GM23338 (cell line): ENCODE measurements at regions not wholly inside any gene's neighbourhood (a gene's known extent, or its start where the extent isn't known, plus 50 kb on each side); places are given as distances from the start of the nearest gene placed in this dataset.

ENCODE experiments used
- ATAC-seq: fragments of 200-7000 bp; cut with Tn5 transposase; 3 replicates; pipeline ENCODE4 v1.9.1; 2020
- DNase-seq: peaks from one replicate; pipeline ENCODE4 v3.0.0-alpha.2; 2015; ENCODE audit warnings: low spot score
- H2AFZ ChIP-seq: fragments of 200-600 bp; sonication (generic); 2 replicates; pipeline ENCODE4 v1.8.0; 2016; ENCODE audit warnings: antibody characterized with exemption, mild to moderate bottlenecking, moderate library complexity
- H3F3A ChIP-seq: fragments of 200-600 bp; sonication (generic); replicated peaks from 2 replicates; pipeline ENCODE4 v1.8.0; 2017; ENCODE audit warnings: antibody characterized with exemption, mixed run types, low read depth
- H3K27ac ChIP-seq: fragments of 200-600 bp; sonication (generic); 2 replicates; pipeline ENCODE4 v1.6.1; 2016; ENCODE audit warnings: low read depth
- H3K27me3 ChIP-seq: fragments of 200-600 bp; sonication (generic); 2 replicates; pipeline ENCODE4 v1.8.0; 2016; ENCODE audit warnings: mild to moderate bottlenecking, mixed run types, moderate library complexity; ENCODE audit not compliant: insufficient read depth
- H3K36me3 ChIP-seq: fragments of 200-600 bp; sonication (generic); 2 replicates; pipeline ENCODE4 v1.8.0; 2016; ENCODE audit warnings: mild to moderate bottlenecking; ENCODE audit not compliant: insufficient read depth
- H3K4me1 ChIP-seq: fragments of 200-600 bp; sonication (generic); 2 replicates; pipeline ENCODE4 v1.8.0; 2016; ENCODE audit warnings: mild to moderate bottlenecking, moderate library complexity; ENCODE audit not compliant: insufficient read depth
- H3K4me2 ChIP-seq: fragments of 200-600 bp; sonication (generic); 2 replicates; pipeline ENCODE4 v1.7.1; 2017; ENCODE audit warnings: mixed run types
- H3K4me3 ChIP-seq: fragments of 200-600 bp; sonication (generic); 2 replicates; pipeline ENCODE4 v1.6.1; 2016; ENCODE audit warnings: mixed run types
- H3K79me2 ChIP-seq: fragments of 200-600 bp; sonication (generic); replicated peaks from 2 replicates; pipeline ENCODE4 v1.8.0; 2017; ENCODE audit warnings: mild to moderate bottlenecking; ENCODE audit not compliant: insufficient read depth
- H3K9me2 ChIP-seq: fragments of 200-600 bp; sonication (generic); 2 replicates; pipeline ENCODE4 v1.8.0; 2017; ENCODE audit not compliant: insufficient read depth
- H4K20me1 ChIP-seq: fragments of 200-600 bp; sonication (generic); replicated peaks from 2 replicates; pipeline ENCODE4 v1.8.0; 2017; ENCODE audit warnings: mild to moderate bottlenecking; ENCODE audit not compliant: insufficient read depth
- H3K27ac Mint-ChIP-seq: 2 replicates; pipeline ENCODE4 v1.8.0; 2020; ENCODE audit warnings: inconsistent platforms, mild to moderate bottlenecking, moderate library complexity, mixed read lengths
- H3K27me3 Mint-ChIP-seq: 3 replicates; pipeline ENCODE4 v1.8.0; 2022; ENCODE audit warnings: low read depth, mild to moderate bottlenecking, moderate library complexity, mixed read lengths, inconsistent platforms; ENCODE audit not compliant: insufficient read depth, poor library complexity
- H3K36me3 Mint-ChIP-seq: 3 replicates; pipeline ENCODE4 v1.8.0; 2021; ENCODE audit warnings: low read depth, mild to moderate bottlenecking, inconsistent platforms, moderate library complexity, mixed read lengths
- H3K4me1 Mint-ChIP-seq: 3 replicates; pipeline ENCODE4 v1.8.0; 2020; ENCODE audit warnings: mild to moderate bottlenecking, inconsistent platforms, mixed read lengths
- H3K4me3 Mint-ChIP-seq: 3 replicates; pipeline ENCODE4 v1.8.0; 2021; ENCODE audit warnings: moderate library complexity, mild to moderate bottlenecking, inconsistent platforms, mixed read lengths
- H3K9me3 Mint-ChIP-seq: 3 replicates; pipeline ENCODE4 v1.8.0; 2020; ENCODE audit warnings: moderate library complexity, mild to moderate bottlenecking, inconsistent platforms, mixed read lengths
- CREB1 ChIP-seq: fragments of 250-450 bp; sonication (Bioruptor Pico); IDR thresholded peaks from 2 replicates; pipeline ENCODE4 v1.5.0; 2020; ENCODE audit warnings: low read depth, mild to moderate bottlenecking, moderate library complexity
- EZH2 ChIP-seq: fragments of 200-600 bp; sonication (generic); IDR thresholded peaks from one replicate; pipeline ENCODE4 v1.8.0; 2017; ENCODE audit warnings: antibody characterized with exemption, mild to moderate bottlenecking, low read depth; ENCODE audit not compliant: unreplicated experiment
- EZH2phosphoT487 ChIP-seq: fragments of 200-600 bp; sonication (generic); IDR thresholded peaks from one replicate; pipeline ENCODE4 v1.8.1; 2018; ENCODE audit warnings: antibody characterized with exemption; ENCODE audit not compliant: unreplicated experiment
- JUNB ChIP-seq: IDR thresholded peaks from one replicate; pipeline ENCODE4 v1.6.1; 2016; ENCODE audit warnings: antibody characterized with exemption; ENCODE audit not compliant: unreplicated experiment
- NANOG ChIP-seq: IDR thresholded peaks from 2 replicates; pipeline ENCODE4 v1.6.1; 2016; ENCODE audit warnings: antibody characterized with exemption, borderline replicate concordance
- POLR2AphosphoS5 ChIP-seq: IDR thresholded peaks from 2 replicates; pipeline ENCODE4 v1.6.1; 2016; ENCODE audit warnings: antibody characterized with exemption, low read depth
- STAT1 ChIP-seq: IDR thresholded peaks from one replicate; pipeline ENCODE4 v1.6.1; 2016; ENCODE audit warnings: antibody characterized with exemption; ENCODE audit not compliant: unreplicated experiment
- ZNF114 ChIP-seq: fragments of 250-450 bp; sonication (Bioruptor Pico); IDR thresholded peaks from 2 replicates; pipeline ENCODE4 v1.5.0; 2020; ENCODE audit warnings: mild to moderate bottlenecking, moderate library complexity
- ZNF331 ChIP-seq: fragments of 250-450 bp; sonication (Bioruptor Pico); IDR thresholded peaks from 2 replicates; pipeline ENCODE4 v1.5.0; 2020; ENCODE audit warnings: low read depth, mild to moderate bottlenecking, moderate library complexity
- TF ChIP-seq, protein P1 (sequence below), 2 experiments: fragments of 200-600 bp in 1 of 2; sonication (generic) in 1 of 2; conservative IDR thresholded peaks; 2 replicates each; pipeline versions ENCODE4 v1.5.1 to v1.6.1; 2016 to 2017; ENCODE audit warnings: antibody characterized with exemption in 2 of 2, low read depth in 2 of 2, mild to moderate bottlenecking in 2 of 2, moderate library complexity in 1 of 2
- TF ChIP-seq, protein P2 (sequence below): fragments of 250-450 bp; sonication (Bioruptor Pico); IDR thresholded peaks from 2 replicates; pipeline ENCODE4 v1.5.0; 2020; ENCODE audit warnings: mild to moderate bottlenecking, moderate library complexity
- TF ChIP-seq, protein P3 (sequence below): IDR thresholded peaks from one replicate; pipeline ENCODE4 v1.6.1; 2018; ENCODE audit warnings: antibody characterized with exemption; ENCODE audit not compliant: unreplicated experiment
- TF ChIP-seq, protein P4 (sequence below): IDR thresholded peaks from 2 replicates; pipeline ENCODE4 v1.6.1; 2016; ENCODE audit warnings: antibody characterized with exemption

DNA sequence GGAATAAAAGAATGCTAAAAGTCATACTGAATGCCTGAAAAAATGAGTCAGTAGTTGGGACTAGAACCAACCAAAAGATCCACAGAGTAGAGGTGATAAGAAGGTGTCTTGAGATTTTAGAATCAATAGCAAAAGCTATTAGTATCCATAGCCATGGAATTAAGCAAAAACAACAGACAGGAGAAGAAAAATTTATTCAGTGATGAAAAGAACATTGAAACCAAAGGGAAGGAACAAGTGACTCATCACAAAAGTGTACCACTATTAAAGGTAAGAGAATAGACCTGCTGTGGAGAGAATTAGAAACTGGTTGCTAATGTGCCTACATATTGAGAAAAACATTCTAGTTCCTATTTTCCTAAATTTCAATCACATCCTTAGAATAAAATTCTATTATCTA lies 182.0 kb upstream of the NEIL3 start:
- H3K79me2 ChIP-seq: no peaks in the 10 kb centered on the region
- TF ChIP-seq EZH2phosphoT487 (no peak), STAT1 (no peak), JUNB (no peak), POLR2AphosphoS5 (no peak), NANOG (no peak), ZNF114 (CRISPR knock-in tag) (no peak), CREB1 (CRISPR knock-in tag) (no peak), ZNF331 (CRISPR knock-in tag) (no peak), EZH2 (no peak)
- TF ChIP-seq, protein P1, sequence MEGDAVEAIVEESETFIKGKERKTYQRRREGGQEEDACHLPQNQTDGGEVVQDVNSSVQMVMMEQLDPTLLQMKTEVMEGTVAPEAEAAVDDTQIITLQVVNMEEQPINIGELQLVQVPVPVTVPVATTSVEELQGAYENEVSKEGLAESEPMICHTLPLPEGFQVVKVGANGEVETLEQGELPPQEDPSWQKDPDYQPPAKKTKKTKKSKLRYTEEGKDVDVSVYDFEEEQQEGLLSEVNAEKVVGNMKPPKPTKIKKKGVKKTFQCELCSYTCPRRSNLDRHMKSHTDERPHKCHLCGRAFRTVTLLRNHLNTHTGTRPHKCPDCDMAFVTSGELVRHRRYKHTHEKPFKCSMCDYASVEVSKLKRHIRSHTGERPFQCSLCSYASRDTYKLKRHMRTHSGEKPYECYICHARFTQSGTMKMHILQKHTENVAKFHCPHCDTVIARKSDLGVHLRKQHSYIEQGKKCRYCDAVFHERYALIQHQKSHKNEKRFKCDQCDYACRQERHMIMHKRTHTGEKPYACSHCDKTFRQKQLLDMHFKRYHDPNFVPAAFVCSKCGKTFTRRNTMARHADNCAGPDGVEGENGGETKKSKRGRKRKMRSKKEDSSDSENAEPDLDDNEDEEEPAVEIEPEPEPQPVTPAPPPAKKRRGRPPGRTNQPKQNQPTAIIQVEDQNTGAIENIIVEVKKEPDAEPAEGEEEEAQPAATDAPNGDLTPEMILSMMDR (conservative IDR thresholded peaks at IDR 0.05; ENCODE audit: low read depth in 2 of 2): no peak
- TF ChIP-seq, protein P2, sequence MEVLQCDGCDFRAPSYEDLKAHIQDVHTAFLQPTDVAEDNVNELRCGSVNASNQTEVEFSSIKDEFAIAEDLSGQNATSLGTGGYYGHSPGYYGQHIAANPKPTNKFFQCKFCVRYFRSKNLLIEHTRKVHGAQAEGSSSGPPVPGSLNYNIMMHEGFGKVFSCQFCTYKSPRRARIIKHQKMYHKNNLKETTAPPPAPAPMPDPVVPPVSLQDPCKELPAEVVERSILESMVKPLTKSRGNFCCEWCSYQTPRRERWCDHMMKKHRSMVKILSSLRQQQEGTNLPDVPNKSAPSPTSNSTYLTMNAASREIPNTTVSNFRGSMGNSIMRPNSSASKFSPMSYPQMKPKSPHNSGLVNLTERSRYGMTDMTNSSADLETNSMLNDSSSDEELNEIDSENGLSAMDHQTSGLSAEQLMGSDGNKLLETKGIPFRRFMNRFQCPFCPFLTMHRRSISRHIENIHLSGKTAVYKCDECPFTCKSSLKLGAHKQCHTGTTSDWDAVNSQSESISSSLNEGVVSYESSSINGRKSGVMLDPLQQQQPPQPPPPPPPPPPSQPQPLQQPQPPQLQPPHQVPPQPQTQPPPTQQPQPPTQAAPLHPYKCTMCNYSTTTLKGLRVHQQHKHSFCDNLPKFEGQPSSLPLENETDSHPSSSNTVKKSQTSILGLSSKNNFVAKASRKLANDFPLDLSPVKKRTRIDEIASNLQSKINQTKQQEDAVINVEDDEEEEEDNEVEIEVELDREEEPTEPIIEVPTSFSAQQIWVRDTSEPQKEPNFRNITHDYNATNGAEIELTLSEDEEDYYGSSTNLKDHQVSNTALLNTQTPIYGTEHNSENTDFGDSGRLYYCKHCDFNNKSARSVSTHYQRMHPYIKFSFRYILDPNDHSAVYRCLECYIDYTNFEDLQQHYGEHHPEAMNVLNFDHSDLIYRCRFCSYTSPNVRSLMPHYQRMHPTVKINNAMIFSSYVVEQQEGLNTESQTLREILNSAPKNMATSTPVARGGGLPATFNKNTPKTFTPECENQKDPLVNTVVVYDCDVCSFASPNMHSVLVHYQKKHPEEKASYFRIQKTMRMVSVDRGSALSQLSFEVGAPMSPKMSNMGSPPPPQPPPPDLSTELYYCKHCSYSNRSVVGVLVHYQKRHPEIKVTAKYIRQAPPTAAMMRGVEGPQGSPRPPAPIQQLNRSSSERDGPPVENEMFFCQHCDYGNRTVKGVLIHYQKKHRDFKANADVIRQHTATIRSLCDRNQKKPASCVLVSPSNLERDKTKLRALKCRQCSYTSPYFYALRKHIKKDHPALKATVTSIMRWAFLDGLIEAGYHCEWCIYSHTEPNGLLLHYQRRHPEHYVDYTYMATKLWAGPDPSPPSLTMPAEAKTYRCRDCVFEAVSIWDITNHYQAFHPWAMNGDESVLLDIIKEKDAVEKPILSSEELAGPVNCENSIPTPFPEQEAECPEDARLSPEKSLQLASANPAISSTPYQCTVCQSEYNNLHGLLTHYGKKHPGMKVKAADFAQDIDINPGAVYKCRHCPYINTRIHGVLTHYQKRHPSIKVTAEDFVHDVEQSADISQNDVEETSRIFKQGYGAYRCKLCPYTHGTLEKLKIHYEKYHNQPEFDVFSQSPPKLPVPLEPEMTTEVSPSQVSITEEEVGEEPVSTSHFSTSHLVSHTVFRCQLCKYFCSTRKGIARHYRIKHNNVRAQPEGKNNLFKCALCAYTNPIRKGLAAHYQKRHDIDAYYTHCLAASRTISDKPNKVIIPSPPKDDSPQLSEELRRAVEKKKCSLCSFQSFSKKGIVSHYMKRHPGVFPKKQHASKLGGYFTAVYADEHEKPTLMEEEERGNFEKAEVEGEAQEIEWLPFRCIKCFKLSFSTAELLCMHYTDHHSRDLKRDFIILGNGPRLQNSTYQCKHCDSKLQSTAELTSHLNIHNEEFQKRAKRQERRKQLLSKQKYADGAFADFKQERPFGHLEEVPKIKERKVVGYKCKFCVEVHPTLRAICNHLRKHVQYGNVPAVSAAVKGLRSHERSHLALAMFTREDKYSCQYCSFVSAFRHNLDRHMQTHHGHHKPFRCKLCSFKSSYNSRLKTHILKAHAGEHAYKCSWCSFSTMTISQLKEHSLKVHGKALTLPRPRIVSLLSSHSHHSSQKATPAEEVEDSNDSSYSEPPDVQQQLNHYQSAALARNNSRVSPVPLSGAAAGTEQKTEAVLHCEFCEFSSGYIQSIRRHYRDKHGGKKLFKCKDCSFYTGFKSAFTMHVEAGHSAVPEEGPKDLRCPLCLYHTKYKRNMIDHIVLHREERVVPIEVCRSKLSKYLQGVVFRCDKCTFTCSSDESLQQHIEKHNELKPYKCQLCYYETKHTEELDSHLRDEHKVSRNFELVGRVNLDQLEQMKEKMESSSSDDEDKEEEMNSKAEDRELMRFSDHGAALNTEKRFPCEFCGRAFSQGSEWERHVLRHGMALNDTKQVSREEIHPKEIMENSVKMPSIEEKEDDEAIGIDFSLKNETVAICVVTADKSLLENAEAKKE (CRISPR knock-in tag): no peak
- TF ChIP-seq, protein P3, sequence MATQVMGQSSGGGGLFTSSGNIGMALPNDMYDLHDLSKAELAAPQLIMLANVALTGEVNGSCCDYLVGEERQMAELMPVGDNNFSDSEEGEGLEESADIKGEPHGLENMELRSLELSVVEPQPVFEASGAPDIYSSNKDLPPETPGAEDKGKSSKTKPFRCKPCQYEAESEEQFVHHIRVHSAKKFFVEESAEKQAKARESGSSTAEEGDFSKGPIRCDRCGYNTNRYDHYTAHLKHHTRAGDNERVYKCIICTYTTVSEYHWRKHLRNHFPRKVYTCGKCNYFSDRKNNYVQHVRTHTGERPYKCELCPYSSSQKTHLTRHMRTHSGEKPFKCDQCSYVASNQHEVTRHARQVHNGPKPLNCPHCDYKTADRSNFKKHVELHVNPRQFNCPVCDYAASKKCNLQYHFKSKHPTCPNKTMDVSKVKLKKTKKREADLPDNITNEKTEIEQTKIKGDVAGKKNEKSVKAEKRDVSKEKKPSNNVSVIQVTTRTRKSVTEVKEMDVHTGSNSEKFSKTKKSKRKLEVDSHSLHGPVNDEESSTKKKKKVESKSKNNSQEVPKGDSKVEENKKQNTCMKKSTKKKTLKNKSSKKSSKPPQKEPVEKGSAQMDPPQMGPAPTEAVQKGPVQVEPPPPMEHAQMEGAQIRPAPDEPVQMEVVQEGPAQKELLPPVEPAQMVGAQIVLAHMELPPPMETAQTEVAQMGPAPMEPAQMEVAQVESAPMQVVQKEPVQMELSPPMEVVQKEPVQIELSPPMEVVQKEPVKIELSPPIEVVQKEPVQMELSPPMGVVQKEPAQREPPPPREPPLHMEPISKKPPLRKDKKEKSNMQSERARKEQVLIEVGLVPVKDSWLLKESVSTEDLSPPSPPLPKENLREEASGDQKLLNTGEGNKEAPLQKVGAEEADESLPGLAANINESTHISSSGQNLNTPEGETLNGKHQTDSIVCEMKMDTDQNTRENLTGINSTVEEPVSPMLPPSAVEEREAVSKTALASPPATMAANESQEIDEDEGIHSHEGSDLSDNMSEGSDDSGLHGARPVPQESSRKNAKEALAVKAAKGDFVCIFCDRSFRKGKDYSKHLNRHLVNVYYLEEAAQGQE: no peak
- TF ChIP-seq, protein P4, sequence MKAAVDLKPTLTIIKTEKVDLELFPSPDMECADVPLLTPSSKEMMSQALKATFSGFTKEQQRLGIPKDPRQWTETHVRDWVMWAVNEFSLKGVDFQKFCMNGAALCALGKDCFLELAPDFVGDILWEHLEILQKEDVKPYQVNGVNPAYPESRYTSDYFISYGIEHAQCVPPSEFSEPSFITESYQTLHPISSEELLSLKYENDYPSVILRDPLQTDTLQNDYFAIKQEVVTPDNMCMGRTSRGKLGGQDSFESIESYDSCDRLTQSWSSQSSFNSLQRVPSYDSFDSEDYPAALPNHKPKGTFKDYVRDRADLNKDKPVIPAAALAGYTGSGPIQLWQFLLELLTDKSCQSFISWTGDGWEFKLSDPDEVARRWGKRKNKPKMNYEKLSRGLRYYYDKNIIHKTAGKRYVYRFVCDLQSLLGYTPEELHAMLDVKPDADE: no peak
- no peaks in the 10 kb centered on the region for H3F3A ChIP-seq
- no peaks in the 10 kb centered on the region for H4K20me1 ChIP-seq
- Mint-ChIP-seq H3K9me3 (peaks cover 17% of the 10 kb centered on the region), H3K27me3 (no peaks in the 10 kb centered on the region), H3K4me3 (no peak overlapping the region), H3K4me1 (no peaks in the 10 kb centered on the region), H3K27ac (no peak overlapping the region), H3K36me3 (peaks cover 9% of the 10 kb centered on the region; the same call in 2 of the 3 replicates)
- ATAC-seq (no peak), DNase-seq (no peak)
- H3K4me1 ChIP-seq: no peaks in the 10 kb centered on the region
- no peak overlapping the region for H3K4me3 ChIP-seq
- H3K27ac ChIP-seq: no peak overlapping the region
- H3K36me3 ChIP-seq: no peaks in the 10 kb centered on the region
- peaks cover 4% of the 10 kb centered on the region; the same call in 1 of the 2 replicates for H3K9me2 ChIP-seq
- no peak overlapping the region for H3K4me2 ChIP-seq
- H3K27me3 ChIP-seq: no peaks in the 10 kb centered on the region
- no peak overlapping the region for H2AFZ ChIP-seq
